HEK293 (cell line): ENCODE measurements at regions not wholly inside any gene's neighbourhood (a gene's known extent, or its start where the extent isn't known, plus 50 kb on each side); places are given as distances from the start of the nearest gene placed in this dataset.

Experiments used
- CTCF ChIA-PET: fragments of 350-600 bp; formaldehyde crosslinking; extraction: SDS; loops from one replicate; lab custom pipeline; 2021; ENCODE audit warnings: antibody characterized with exemption; lab: Yijun Ruan, JAX
- POLR2A ChIA-PET: fragments of 300-600 bp; formaldehyde crosslinking; extraction: SDS; loops from one replicate; lab custom pipeline; 2020; ENCODE audit warnings: antibody characterized with exemption, inconsistent platforms; lab: Yijun Ruan, JAX
- H3K27ac ChIP-seq: fragments of 200-500 bp; sonication (Bioruptor generic); 2 replicates; pipeline ENCODE4 v1.5.1; 2014; ENCODE audit warnings: low read depth, low read length, control low read depth, inconsistent platforms; ENCODE audit errors: extremely low read depth
- H3K36me3 ChIP-seq, 2 experiments: fragments of 200-500 bp in 1 of 2; sonication (Bioruptor generic) in 1 of 2; 1 replicate in 1 of 2; 2 replicates in 1 of 2; pipeline ENCODE4 v1.5.1; 2014 to 2017; ENCODE audit warnings: inconsistent platforms in 2 of 2, low read length in 2 of 2; ENCODE audit not compliant: control insufficient read depth in 2 of 2, insufficient read depth in 1 of 2
- H3K4me1 ChIP-seq: fragments of 200-500 bp; sonication (Bioruptor generic); 2 replicates; pipeline ENCODE4 v1.5.1; 2014; ENCODE audit warnings: mild to moderate bottlenecking, low read length, inconsistent platforms; ENCODE audit not compliant: control insufficient read depth, insufficient read depth
- H3K4me3 ChIP-seq: 2 replicates; pipeline ENCODE4 v1.5.1; 2011; ENCODE audit warnings: low read depth, mild to moderate bottlenecking, control low read depth, low read length, moderate library complexity
- H3K9me3 ChIP-seq: fragments of 200-500 bp; sonication (Bioruptor generic); 2 replicates; pipeline ENCODE4 v1.5.1; 2014; ENCODE audit warnings: low read depth, low read length, inconsistent platforms; ENCODE audit not compliant: control insufficient read depth, insufficient read depth
- GLI2 ChIP-seq: fragments of 450-650 bp; formaldehyde crosslinking; IDR thresholded peaks from 2 replicates; pipeline ENCODE4; 2017; ENCODE audit warnings: missing biosample characterization, missing genetic modification characterization, low read depth, borderline replicate concordance
- HOXA7 ChIP-seq: sonication (generic); formaldehyde crosslinking; IDR thresholded peaks from 2 replicates; pipeline ENCODE4 v1.8.1; 2022; ENCODE audit warnings: missing genetic modification reagents, borderline replicate concordance
- KLF10 ChIP-seq: fragments of 450-650 bp; IDR thresholded peaks from 2 replicates; pipeline ENCODE4 v1.5.1; 2018; ENCODE audit warnings: missing biosample characterization, mild to moderate bottlenecking, missing genetic modification characterization
- KLF8 ChIP-seq: fragments of 450-650 bp; formaldehyde crosslinking; IDR thresholded peaks from 2 replicates; pipeline ENCODE4 v1.5.1; 2016; ENCODE audit warnings: missing biosample characterization, missing genetic modification characterization
- MZF1 ChIP-seq: fragments of 450-650 bp; formaldehyde crosslinking; IDR thresholded peaks from 2 replicates; pipeline ENCODE4 v1.5.1; 2017; ENCODE audit warnings: missing biosample characterization, missing genetic modification characterization, borderline replicate concordance
- OVOL3 ChIP-seq: fragments of 450-650 bp; formaldehyde crosslinking; IDR thresholded peaks from 2 replicates; pipeline ENCODE4 v1.5.1; 2016; ENCODE audit warnings: missing biosample characterization, missing genetic modification characterization
- RBAK ChIP-seq: fragments of 450-650 bp; formaldehyde crosslinking; IDR thresholded peaks from 2 replicates; pipeline ENCODE4 v1.5.1; 2016; ENCODE audit warnings: missing biosample characterization, missing genetic modification characterization
- SALL2 ChIP-seq: fragments of 450-650 bp; formaldehyde crosslinking; IDR thresholded peaks from 2 replicates; pipeline ENCODE4 v1.5.0; 2017; ENCODE audit warnings: missing biosample characterization, mild to moderate bottlenecking, missing genetic modification characterization, borderline replicate concordance
- SETDB1 ChIP-seq: IDR thresholded peaks from one replicate; pipeline ENCODE4 v1.6.1; 2017; ENCODE audit warnings: mild to moderate bottlenecking, low read length, moderate library complexity, mixed read lengths; ENCODE audit not compliant: insufficient read length
- SP3 ChIP-seq: fragments of 450-650 bp; formaldehyde crosslinking; IDR thresholded peaks from 2 replicates; pipeline ENCODE4 v1.5.1; 2016; ENCODE audit warnings: missing biosample characterization, missing genetic modification characterization
- YY1 ChIP-seq: fragments of 450-650 bp; formaldehyde crosslinking; IDR thresholded peaks from 2 replicates; pipeline ENCODE4 v1.5.1; 2018; ENCODE audit warnings: missing biosample characterization, missing genetic modification characterization
- ZBTB8A ChIP-seq: fragments of 450-650 bp; formaldehyde crosslinking; IDR thresholded peaks from 2 replicates; pipeline ENCODE4 v1.5.1; 2016; ENCODE audit warnings: missing biosample characterization, missing genetic modification characterization
- ZNF10 ChIP-seq: fragments of 450-650 bp; formaldehyde crosslinking; IDR thresholded peaks from 2 replicates; pipeline ENCODE4 v1.5.1; 2017; ENCODE audit warnings: missing biosample characterization, missing genetic modification characterization
- ZNF146 ChIP-seq: fragments of 450-650 bp; formaldehyde crosslinking; IDR thresholded peaks from 2 replicates; pipeline ENCODE4 v1.5.1; 2016; ENCODE audit warnings: missing biosample characterization, missing genetic modification characterization
- ZNF157 ChIP-seq: fragments of 450-650 bp; formaldehyde crosslinking; IDR thresholded peaks from 2 replicates; pipeline ENCODE4 v1.5.1; 2016; ENCODE audit warnings: missing biosample characterization, missing genetic modification characterization
- ZNF175 ChIP-seq: fragments of 450-650 bp; formaldehyde crosslinking; IDR thresholded peaks from 2 replicates; pipeline ENCODE4 v1.5.1; 2016; ENCODE audit warnings: missing biosample characterization, missing genetic modification characterization
- ZNF184 ChIP-seq: fragments of 450-650 bp; IDR thresholded peaks from 2 replicates; pipeline ENCODE4 v1.5.1; 2018; ENCODE audit warnings: missing biosample characterization, mild to moderate bottlenecking, missing genetic modification characterization
- ZNF2 ChIP-seq: fragments of 450-650 bp; formaldehyde crosslinking; IDR thresholded peaks from 2 replicates; pipeline ENCODE4 v1.5.1; 2016; ENCODE audit warnings: missing biosample characterization, missing genetic modification characterization
- ZNF223 ChIP-seq: fragments of 450-650 bp; formaldehyde crosslinking; IDR thresholded peaks from 2 replicates; pipeline ENCODE4 v1.5.1; 2016; ENCODE audit warnings: missing biosample characterization, missing genetic modification characterization
- ZNF341 ChIP-seq: fragments of 450-650 bp; formaldehyde crosslinking; IDR thresholded peaks from 2 replicates; pipeline ENCODE4; 2016; ENCODE audit warnings: low read depth, missing biosample characterization, missing genetic modification characterization
- ZNF350 ChIP-seq: fragments of 450-650 bp; formaldehyde crosslinking; IDR thresholded peaks from 2 replicates; pipeline ENCODE4 v1.5.0; 2017; ENCODE audit warnings: missing biosample characterization, mild to moderate bottlenecking, missing genetic modification characterization
- ZNF366 ChIP-seq: fragments of 450-650 bp; formaldehyde crosslinking; conservative IDR thresholded peaks from 2 replicates; pipeline ENCODE4 v1.5.1; 2016; ENCODE audit warnings: missing biosample characterization, missing genetic modification characterization
- ZNF391 ChIP-seq: fragments of 450-650 bp; formaldehyde crosslinking; IDR thresholded peaks from 2 replicates; pipeline ENCODE4 v1.5.1; 2016; ENCODE audit warnings: low read depth, missing biosample characterization, missing genetic modification characterization, borderline replicate concordance
- ZNF510 ChIP-seq: fragments of 450-650 bp; formaldehyde crosslinking; IDR thresholded peaks from 2 replicates; pipeline ENCODE4 v1.5.1; 2018; ENCODE audit warnings: mild to moderate bottlenecking, missing genetic modification characterization, missing biosample characterization; ENCODE audit not compliant: insufficient replicate concordance
- ZNF529 ChIP-seq: fragments of 450-650 bp; formaldehyde crosslinking; IDR thresholded peaks from 2 replicates; pipeline ENCODE4 v1.5.1; 2017; ENCODE audit warnings: missing genetic modification characterization, missing biosample characterization; ENCODE audit not compliant: insufficient replicate concordance
- ZNF600 ChIP-seq: fragments of 450-650 bp; formaldehyde crosslinking; IDR thresholded peaks from 2 replicates; pipeline ENCODE4 v1.5.1; 2016; ENCODE audit warnings: missing biosample characterization, missing genetic modification characterization
- ZNF660 ChIP-seq: fragments of 450-650 bp; IDR thresholded peaks from 2 replicates; pipeline ENCODE4 v1.5.1; 2018; ENCODE audit warnings: missing biosample characterization, mild to moderate bottlenecking, missing genetic modification characterization
- ZSCAN23 ChIP-seq: fragments of 450-650 bp; formaldehyde crosslinking; IDR thresholded peaks from 2 replicates; pipeline ENCODE4 v1.5.1; 2016; ENCODE audit warnings: missing biosample characterization, missing genetic modification characterization
- TF ChIP-seq, protein P1 (sequence below): sonication (generic); formaldehyde crosslinking; IDR thresholded peaks from 2 replicates; pipeline ENCODE4 v1.8.1; 2022; ENCODE audit warnings: mild to moderate bottlenecking, moderate library complexity, missing genetic modification reagents

DNA sequence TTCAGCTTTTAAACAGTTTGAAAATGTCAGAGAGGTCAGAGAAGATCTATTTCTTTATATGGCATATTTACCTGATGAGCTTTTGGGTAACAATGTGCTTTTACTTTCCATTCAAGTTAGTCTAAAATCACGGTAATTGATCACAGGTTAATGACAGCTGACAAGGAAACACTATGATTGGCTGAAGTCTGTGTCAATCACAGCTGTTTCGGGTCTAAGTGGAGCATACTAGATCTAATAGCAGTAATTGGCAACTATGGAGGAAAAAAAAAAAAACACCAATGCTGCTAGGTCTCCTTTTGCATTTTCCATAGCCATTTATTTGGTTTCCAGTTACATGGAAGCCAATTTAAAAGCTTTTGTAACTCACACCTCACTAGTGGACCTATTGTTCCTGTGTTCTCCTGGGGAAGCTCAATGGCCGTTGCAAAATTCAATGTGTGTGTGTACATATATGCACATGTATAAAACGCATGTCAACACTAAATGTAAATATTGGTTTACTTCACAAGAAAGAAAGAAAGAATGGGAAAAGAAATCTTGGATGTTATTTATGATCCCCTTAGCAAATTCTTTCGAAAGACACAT, 568.3 kb upstream of the ZFHX3 start:
- no peak for TF ChIP-seq ZNF510 (tag by site-specific recombination)
- Histone ChIP-seq H3K36me3 (no peaks in the 10 kb centered on the region), H3K9me3 (no peaks in the 10 kb centered on the region), H3K4me3 (no peak overlapping the region), H3K27ac (no peak overlapping the region), H3K4me1 (no peaks in the 10 kb centered on the region)
- CTCF ChIA-PET: no interaction called here
- POLR2A ChIA-PET: no interaction called here

GRCh38 chr16:73615071-73615940, 567.4 kb upstream of the ZFHX3 start:
- POLR2A ChIA-PET: interaction anchor here (0.5 kb wide), 1 partner anchor 1522 kb away, joined by 3 read pairs; the partner anchor contains the start of genes DHX38 and TXNL4B
- TF ChIP-seq SETDB1 (no peak), ZNF660 (tag by site-specific recombination) (no peak), SP3 (no peak), OVOL3 (no peak), ZNF529 (tag by site-specific recombination) (no peak), ZNF157 (tag by site-specific recombination) (no peak), MZF1 (tag by site-specific recombination) (no peak), ZSCAN23 (tag by site-specific recombination) (no peak), ZNF223 (no peak), KLF8 (tag by site-specific recombination) (no peak), RBAK (no peak)
- Histone ChIP-seq H3K9me3 (no peaks in the 10 kb centered on the region), H3K27ac (no peak overlapping the region), H3K36me3 (no peaks in the 10 kb centered on the region), H3K4me3 (no peak overlapping the region), H3K4me1 (no peaks in the 10 kb centered on the region)
- CTCF ChIA-PET: no interaction called here

DNA sequence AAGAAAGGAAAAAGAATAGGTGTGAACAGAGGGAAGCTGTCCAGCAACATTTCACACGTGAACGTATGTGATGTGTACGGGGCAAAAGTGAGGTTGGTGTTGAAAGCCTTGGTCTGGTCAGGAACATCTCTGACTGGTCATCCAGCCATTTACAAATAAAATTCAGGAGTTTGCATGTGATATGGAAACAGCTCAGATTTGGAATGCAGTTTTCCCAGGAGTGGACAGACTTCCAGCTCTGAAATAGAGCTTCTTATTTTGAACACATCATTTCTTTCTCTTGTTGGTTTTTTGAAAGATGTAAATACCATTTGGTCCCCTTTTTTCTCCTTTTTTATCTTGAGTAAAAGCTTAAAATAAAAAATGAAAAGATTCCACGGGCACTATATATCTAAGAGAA, 566.2 kb upstream of the ZFHX3 start:
- H3K36me3 ChIP-seq: no peaks in the 10 kb centered on the region
- ChIA-PET CTCF (no interaction called here), POLR2A (no interaction called here)
- H3K9me3 ChIP-seq: no peaks in the 10 kb centered on the region
- H3K27ac ChIP-seq: no peak overlapping the region
- H3K4me3 ChIP-seq: no peak overlapping the region
- no peaks in the 10 kb centered on the region for H3K4me1 ChIP-seq
- TF ChIP-seq, protein P1, sequence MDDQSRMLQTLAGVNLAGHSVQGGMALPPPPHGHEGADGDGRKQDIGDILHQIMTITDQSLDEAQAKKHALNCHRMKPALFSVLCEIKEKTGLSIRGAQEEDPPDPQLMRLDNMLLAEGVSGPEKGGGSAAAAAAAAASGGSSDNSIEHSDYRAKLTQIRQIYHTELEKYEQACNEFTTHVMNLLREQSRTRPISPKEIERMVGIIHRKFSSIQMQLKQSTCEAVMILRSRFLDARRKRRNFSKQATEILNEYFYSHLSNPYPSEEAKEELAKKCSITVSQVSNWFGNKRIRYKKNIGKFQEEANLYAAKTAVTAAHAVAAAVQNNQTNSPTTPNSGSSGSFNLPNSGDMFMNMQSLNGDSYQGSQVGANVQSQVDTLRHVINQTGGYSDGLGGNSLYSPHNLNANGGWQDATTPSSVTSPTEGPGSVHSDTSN (CRISPR knock-in tag): no peak
- TF ChIP-seq, all 188 proteins: peak for 0

DNA sequence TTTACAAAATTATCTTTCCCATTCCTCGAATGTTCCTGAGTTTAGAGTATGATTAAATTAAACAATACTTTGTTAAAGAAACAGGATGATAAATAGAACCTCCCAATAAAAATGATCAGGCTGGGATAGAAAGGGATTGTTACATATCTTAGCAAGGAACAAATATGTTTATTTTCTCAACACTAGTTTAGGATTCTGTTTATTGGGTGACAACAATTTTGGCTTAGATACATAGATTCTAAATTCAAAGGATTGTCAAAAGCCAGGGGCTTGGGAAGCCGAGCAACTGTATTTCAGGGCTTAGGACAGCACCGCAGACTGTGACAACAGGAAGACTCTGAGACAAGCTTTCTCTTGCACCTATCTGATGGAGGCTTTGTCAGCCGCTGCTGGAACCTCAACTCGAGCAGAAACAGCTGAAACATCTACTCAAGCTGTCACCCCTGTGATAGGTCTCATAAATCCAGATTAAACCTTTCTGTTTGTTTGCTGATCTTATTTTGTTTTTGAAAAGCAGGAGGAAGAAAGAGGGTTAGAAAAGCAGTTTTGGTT, 562.8 kb upstream of the ZFHX3 start:
- no peak overlapping the region for H3K4me3 ChIP-seq
- ChIA-PET CTCF (no interaction called here), POLR2A (interaction anchor here (0.6 kb wide), 1 partner anchor 9 kb away, joined by 6 read pairs; no protein-coding TSS in a partner anchor)
- H3K27ac ChIP-seq: no peak overlapping the region
- H3K9me3 ChIP-seq: no peaks in the 10 kb centered on the region
- no peaks in the 10 kb centered on the region for H3K36me3 ChIP-seq
- no peaks in the 10 kb centered on the region for H3K4me1 ChIP-seq
- TF ChIP-seq ZNF146 (tag by site-specific recombination) (no peak), ZNF600 (tag by site-specific recombination) (no peak), HOXA7 (CRISPR knock-in tag) (no peak), ZBTB8A (tag by site-specific recombination) (no peak), KLF10 (tag by site-specific recombination) (no peak), ZNF366 (tag by site-specific recombination) (no peak), ZNF10 (tag by site-specific recombination) (no peak), GLI2 (tag by site-specific recombination) (no peak), YY1 (tag by site-specific recombination) (no peak), ZNF175 (no peak), ZNF2 (no peak), ZNF350 (tag by site-specific recombination) (no peak), ZNF184 (tag by site-specific recombination) (no peak), SALL2 (no peak), ZNF391 (tag by site-specific recombination) (no peak), ZNF341 (tag by site-specific recombination) (no peak)
